ENCODE measurements at regions not wholly inside any gene's neighbourhood (a gene's known extent, or its start where the extent isn't known, plus 50 kb on each side); places are given as distances from the start of the nearest gene placed in this dataset.
A peak's percentile ranks its signal among the peaks of the same experiment; 100 is the strongest.

GRCh38 chr18:5632041-5632440 lies 88.2 kb upstream of the EPB41L3 start:
- no peak for DNase-seq

- DNase-seq, result no peak
These were observed 87.2 kb upstream of the EPB41L3 start for GRCh38 chr18:5630900-5631413.

DNA sequence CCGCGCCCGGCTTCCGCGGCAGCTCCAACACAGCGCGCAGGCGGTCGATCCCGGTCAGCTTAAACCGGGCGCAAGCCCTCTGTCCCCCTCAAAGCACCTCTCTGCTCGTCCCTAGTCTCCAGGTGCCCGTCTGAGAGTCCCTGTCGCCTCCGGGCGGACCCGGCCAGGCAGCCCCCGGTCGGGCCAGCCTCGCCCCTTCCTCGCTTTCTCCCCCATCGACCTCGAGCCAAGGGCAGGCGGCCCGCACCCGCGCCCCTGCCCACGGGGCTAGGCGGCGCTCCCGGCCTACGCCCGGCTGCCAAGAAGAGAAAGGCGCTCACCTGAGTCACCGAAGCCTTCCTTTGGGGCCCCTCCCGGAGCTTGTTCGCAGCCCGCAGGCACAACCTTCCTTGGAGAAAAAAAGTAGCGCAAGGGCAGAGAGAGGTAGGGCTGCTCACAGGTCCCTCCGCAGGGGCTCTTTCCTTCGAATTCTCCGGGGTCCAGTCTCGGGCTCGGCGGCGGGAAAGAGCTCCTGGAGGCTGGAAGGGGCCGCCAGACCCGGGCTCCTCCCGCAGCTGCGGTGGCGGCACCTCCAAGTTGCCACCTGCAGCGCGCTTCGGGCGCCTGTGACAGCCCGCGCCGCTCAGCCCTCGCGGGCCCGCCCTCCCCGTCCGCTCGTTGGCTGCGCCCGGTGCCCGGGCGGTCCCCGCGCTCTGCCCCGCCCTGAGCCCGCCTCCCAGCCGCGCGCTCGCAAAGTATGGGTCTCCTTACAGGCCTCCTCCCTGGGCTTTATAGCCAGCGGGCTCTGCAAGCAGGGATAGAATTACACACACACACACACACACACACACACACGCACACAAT lies 86.5 kb upstream of the EPB41L3 start:
- DNase-seq, result peak; percentile 20

DNA sequence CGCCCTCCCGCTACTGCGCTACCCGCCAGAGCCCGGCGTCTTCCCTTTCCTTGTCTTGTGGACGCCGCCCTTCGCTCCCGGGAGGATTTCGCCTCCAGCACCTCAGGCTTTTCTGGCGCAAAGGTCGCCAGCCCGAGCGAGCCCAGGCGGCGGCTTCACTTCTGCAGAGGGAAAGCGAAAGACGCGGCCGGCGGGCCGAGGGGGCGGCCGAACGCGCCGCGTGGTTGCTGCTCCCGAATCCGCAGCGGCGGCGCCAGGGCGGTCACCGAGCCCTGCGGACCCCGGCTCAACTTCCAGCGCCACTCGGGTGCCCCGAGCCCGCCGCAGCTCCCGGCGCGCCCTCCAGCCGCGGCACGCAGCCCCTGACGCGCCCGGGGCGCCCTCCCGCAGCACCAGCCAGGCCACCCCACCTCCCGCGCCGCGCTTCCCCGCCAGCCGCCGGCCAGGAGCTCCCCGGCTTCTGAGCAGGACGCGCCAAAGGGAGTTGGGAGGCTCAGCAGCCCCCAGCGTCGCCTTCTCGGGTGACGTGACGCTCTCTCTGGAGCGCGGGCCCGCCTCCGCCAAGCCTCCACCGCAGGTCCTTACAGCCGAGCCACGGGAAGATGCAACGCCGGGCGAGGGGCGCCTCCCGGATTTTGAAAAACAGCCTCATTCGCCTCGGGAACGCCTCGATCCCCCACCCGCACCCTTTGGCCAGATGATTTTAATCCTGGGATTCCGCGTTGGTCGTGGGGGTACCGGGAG lies 84.9 kb upstream of the EPB41L3 start:
- DNase-seq, result peak; percentile 1

- DNase-seq, result no peak
These were observed 84.1 kb upstream of the EPB41L3 start for GRCh38 chr18:5627776-5628511.

DNA sequence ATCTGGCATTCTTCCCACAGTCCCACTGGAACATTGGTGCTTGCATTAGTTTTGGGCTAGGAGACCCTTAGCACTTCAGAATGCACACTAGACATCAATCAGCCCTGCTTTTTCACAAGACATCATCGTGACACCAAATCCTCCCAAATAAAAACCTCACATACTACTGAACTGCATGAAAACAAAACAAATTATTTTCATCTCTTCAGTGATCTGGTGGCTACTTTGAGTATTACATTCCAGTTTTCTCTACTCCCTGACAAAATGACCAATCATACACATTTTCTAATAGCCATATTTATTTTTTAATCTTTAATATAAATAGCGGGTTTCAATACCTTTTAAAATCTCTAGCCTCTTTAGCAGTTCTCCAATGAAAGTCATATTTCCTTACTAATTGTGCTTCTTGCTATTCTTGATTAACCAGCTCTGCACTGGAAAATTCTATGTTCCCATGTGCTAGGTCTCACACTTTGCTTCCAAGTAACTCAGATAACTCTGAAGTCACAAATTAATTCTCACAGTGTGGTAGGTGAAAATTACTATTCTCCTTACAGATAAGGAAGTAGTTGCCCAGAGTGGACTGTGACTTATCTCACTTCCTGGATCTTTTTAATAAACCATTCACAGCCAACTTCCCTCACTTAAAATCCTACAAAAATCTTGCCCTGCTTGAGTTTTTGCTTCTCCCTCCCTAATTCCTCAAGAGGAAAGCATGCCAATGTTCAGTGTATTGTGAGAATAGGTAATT lies 82.5 kb upstream of the EPB41L3 start:
- no peak for DNase-seq

DNA sequence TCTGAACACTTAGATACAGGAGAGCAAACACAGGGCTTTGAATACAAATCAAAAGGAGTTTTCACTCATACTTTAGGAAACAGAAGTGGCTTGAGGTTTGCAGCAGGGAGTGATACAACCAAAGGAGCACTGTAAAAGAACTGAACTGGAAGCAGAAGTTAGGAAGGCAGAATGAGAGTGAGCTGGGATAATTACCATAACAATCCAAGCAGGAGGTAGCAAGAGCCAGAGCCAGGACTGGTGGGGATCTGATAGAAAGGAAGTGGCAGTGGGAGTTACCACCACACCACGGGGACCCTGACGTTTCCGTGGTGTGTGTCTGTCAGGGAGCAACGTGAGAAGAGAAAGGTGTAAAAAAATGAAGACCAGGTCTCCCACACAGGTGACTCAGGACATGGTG lies 81.3 kb upstream of the EPB41L3 start:
- no peak for DNase-seq

DNA sequence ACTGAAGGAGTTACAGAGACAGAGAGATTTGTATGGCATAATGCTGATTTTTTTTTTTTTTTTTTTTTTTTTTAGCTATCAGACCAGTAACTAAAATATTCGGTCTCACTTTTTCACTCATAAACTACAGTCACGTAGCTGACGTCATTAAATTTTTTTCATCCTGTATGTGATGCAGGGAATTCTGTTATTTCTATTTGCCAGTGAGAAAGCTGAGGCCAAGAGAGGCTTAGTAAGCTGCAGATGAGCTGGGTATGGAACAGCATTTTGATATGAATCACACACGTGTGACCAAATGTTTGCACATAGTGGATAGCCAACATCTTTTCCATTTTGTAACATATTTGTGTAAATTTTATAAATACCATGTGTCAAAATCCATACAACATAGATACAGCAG lies 79.1 kb upstream of the EPB41L3 start:
- DNase-seq, result no peak

- DNase-seq, result no peak
These were observed 76.5 kb upstream of the EPB41L3 start for GRCh38 chr18:5620289-5620688.

DNA sequence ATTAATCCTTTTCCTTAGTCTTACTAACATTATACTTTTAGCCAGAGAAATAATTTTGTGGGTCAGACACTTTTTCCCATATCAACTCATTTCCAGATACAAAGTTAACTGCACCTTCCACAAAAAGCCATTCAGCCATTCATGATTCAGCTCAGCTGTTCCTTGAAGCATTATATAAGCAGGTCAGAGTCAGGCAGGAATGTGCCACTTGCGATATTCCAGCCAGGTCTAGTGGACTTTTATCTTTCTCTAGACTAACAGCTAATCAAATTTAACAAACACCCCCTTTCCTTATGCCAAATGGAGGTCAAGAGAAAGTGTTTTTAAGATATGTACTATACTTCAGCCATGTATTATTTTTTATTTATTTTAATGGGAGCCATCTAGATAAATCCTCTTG lies 75.6 kb upstream of the EPB41L3 start:
- no peak for DNase-seq

DNA sequence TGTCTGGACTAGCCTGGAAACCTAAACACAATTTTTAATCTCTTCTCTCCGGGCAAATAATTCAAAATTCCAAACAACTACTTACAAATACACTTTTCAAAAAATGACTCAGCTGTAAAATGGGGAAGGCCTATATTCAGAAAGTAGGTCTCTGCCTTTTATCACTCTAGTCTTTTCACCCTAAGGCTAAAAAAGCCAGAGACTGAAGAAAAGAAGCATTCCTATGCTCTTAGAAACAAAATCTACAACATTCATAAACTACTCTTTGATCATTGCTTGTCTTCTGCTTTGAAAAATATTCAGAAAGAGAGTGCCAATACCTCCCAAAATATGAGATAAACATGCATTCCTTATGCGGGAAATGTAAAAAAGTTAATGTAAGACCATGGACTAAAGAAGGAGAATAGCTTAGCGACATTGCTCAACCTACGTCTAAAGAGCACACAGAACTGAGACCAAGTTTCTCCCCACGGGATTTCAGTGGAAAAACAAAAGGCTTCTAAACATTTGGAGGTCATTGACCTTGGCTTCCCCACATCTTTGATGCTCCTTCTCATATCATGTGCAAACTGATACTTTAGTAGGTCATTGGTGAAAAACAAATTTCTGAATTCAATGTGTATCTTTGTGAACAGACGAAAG lies 74.4 kb upstream of the EPB41L3 start:
- DNase-seq, result no peak

DNA sequence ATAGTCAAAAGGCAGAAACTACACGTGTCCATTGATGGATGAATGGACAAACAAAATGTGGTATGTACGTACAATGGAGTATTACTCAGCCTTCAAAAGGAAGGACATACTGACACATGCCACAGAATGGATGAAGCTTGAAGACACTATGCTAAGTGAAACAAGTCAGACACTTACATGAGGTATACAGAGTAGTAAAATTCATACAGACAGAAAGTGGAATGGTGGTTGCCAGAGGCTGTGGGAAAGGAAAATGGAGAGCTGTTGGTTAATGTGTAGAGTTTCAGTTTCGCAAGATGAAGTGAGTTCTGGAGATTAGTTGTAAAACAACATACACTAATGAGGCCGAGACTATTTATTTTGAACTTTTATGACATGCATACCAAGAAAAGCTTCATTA lies 67.4 kb upstream of the EPB41L3 start:
- no peak for DNase-seq

DNA sequence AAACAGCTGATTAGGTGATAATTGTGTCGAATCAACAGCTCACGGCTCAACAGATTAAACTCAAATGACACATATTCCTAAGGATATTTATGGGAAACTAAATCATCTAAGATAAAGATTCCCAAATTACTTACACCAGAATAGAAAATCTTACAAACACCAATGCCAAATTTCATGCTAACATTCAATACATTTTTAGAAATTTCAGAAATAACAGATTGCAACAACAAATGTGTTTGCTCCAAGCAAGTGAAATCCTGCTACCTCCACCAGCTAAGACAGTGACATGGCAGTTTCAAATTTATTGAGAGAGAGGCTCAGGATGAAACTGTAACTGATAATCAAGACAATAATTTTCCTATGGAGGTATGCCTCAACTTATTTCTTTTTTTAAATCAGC lies 65.0 kb upstream of the EPB41L3 start:
- DNase-seq, result no peak

GRCh38 chr18:5606951-5607350 lies 63.2 kb upstream of the EPB41L3 start:
- DNase-seq, result no peak

- DNase-seq, result no peak
These were observed 61.0 kb upstream of the EPB41L3 start for GRCh38 chr18:5604778-5605177.

DNA sequence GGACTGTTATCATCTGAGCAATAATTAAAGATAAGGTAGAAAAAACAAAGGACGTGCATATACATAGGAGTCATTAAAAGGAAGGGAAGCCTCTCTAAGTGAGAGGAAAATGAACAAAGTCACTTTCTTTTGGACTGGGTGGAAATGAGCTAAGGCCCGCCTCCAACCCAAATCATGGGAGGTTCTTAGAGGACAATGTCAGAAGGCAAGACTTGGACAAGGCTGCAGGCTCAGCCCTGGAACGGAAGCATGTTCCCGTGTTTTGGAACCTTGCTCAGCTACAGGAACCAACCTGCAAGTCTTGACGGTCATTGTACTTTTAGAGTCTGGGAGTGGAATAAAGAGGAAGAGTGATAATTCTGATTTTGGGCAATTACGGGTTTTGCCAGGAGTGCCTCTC lies 59.4 kb upstream of the EPB41L3 start:
- no peak for DNase-seq

DNA sequence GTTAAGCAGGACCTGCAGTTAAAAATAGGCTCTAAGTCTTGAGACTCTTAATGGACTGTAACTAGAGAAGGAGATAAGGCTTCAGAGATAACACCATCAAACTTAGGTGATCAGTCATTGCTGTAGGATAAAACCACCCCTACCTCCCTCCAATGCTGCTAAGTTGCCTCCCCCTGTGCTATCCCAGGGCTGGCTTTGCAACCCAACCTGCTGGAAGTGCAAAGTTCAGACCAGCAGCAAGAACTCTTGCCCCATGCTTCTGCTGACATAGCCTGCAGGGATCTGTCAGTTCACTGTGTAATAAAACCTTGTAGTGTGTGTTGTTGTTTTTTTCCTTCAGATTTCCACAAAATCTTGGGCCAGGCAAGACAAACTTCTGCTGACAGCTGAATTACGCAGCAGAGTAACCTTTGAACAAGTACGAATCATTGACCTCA lies 57.4 kb upstream of the EPB41L3 start:
- no peak for DNase-seq

GRCh38 chr18:5600378-5601071 lies 56.7 kb upstream of the EPB41L3 start:
- DNase-seq, result no peak

DNA sequence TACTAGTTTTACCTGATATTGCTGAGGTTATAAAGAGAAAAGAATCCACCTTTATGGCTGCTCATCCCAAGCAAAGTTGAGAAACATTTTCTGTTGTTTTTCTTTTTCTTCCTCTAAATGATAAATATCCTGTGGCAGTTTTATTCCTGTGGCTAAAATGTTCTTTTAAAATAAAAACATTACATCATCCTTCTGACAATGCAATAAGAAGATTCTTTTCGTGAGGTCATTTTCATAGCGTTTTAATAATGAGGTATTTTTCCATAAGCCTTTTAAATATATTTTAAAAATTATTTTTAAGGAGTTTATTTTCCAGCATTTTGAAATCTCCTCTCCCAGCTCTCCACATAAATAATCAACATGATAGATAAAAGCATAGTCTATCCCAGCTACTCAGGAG lies 52.8 kb upstream of the EPB41L3 start:
- no peak for DNase-seq
